Caco-2 (cell line): ENCODE measurements at regions not wholly inside any gene's neighbourhood (a gene's known extent, or its start where the extent isn't known, plus 50 kb on each side); places are given as distances from the start of the nearest gene placed in this dataset.

Source experiments
- BruUV-seq: library from RNA; stranded (reverse); fragments of 400-500 nt; replicated peaks from 2 replicates; lab custom pipeline; 2021; lab: Mats Ljungman, UMichigan
- CTCF ChIA-PET: fragments of 300-600 bp; sonication (Branson Sonifier 250); formaldehyde crosslinking; loops from one replicate; lab custom pipeline; 2022; ENCODE audit warnings: antibody characterized with exemption; lab: Charles Lee
- POLR2A ChIA-PET: fragments of 300-600 bp; sonication (Branson Sonifier 250); formaldehyde crosslinking; loops from one replicate; lab custom pipeline; 2022; ENCODE audit warnings: antibody characterized with exemption; lab: Charles Lee
- DNase-seq, 2 experiments: peaks; one replicate each; pipeline versions ENCODE4 v3.0.0 to v3.0.0-alpha.2; 2020 to 2022
- H3K27me3 ChIP-seq: replicated peaks from 2 replicates; pipeline ENCODE4 v1.6.0; 2011; ENCODE audit warnings: low read length; ENCODE audit not compliant: control insufficient read depth, insufficient read depth
- H3K36me3 ChIP-seq: 2 replicates; pipeline ENCODE4 v1.5.1; 2011; ENCODE audit warnings: low read length; ENCODE audit not compliant: control insufficient read depth, insufficient read depth
- H3K4me1 ChIP-seq: fragments of 250-450 bp; sonication (Bioruptor Pico); 2 replicates; pipeline ENCODE4 v1.5.1; 2020; ENCODE audit warnings: mild to moderate bottlenecking
- H3K4me3 ChIP-seq: 2 replicates; pipeline ENCODE4 v1.5.1; 2011; ENCODE audit warnings: low read depth, mild to moderate bottlenecking, control low read depth, low read length
- H3K9me3 ChIP-seq: fragments of 250-450 bp; sonication (Bioruptor Pico); 2 replicates; pipeline ENCODE4 v1.5.1; 2020; ENCODE audit warnings: mild to moderate bottlenecking, moderate library complexity
- H3K27ac Mint-ChIP-seq: one replicate; pipeline ENCODE4 v1.8.0; 2022; ENCODE audit warnings: mixed read lengths; ENCODE audit not compliant: unreplicated experiment
- H3K27me3 Mint-ChIP-seq: one replicate; pipeline ENCODE4 v1.8.0; 2022; ENCODE audit warnings: mixed read lengths; ENCODE audit not compliant: insufficient read depth, unreplicated experiment
- H3K36me3 Mint-ChIP-seq: one replicate; pipeline ENCODE4 v1.8.0; 2022; ENCODE audit warnings: mild to moderate bottlenecking, mixed read lengths; ENCODE audit not compliant: insufficient read depth, unreplicated experiment
- H3K4me1 Mint-ChIP-seq: one replicate; pipeline ENCODE4 v1.8.0; 2022; ENCODE audit warnings: low read depth, mixed read lengths; ENCODE audit not compliant: unreplicated experiment
- H3K4me3 Mint-ChIP-seq: one replicate; pipeline ENCODE4 v1.8.0; 2022; ENCODE audit warnings: mild to moderate bottlenecking, moderate library complexity, mixed read lengths; ENCODE audit not compliant: unreplicated experiment
- H3K9me3 Mint-ChIP-seq: one replicate; pipeline ENCODE4 v1.8.0; 2022; ENCODE audit warnings: mixed read lengths; ENCODE audit not compliant: unreplicated experiment
- CTCF ChIP-seq, 2 experiments: fragments of 200-600 bp in 1 of 2; IDR thresholded peaks; 1 replicate in 1 of 2; 2 replicates in 1 of 2; pipeline versions ENCODE4 v1.5.1 to v1.8.0; 2011 to 2022; ENCODE audit warnings: antibody characterized with exemption in 1 of 2, control low read depth in 1 of 2, inconsistent platforms in 1 of 2, low read depth in 1 of 2, low read length in 1 of 2, mild to moderate bottlenecking in 1 of 2, moderate library complexity in 1 of 2; ENCODE audit not compliant: insufficient read depth in 1 of 2, severe bottlenecking in 1 of 2, unreplicated experiment in 1 of 2
- intact Hi-C: fragments of 100-400 bp; cut with micrococcal nuclease; formaldehyde crosslinking; loops from one replicate; pipeline ENCODE4 v1.10.0; 2022; ENCODE audit not compliant: unreplicated experiment

GRCh38 chr3:167054926-167055325 is 325.2 kb downstream of the ZBBX start:
- no peaks in the 10 kb centered on the region for H3K36me3 ChIP-seq

GRCh38 chr3:167051421-167051820 is 328.7 kb downstream of the ZBBX start:
- Mint-ChIP-seq H3K4me3 (no peak overlapping the region), H3K27me3 (no peaks in the 10 kb centered on the region), H3K4me1 (no peaks in the 10 kb centered on the region), H3K36me3 (no peaks in the 10 kb centered on the region), H3K9me3 (no peaks in the 10 kb centered on the region), H3K27ac (no peak overlapping the region)
- POLR2A ChIA-PET = interaction anchor here (0.7 kb wide), 1 partner anchor 33 kb away, joined by 3 read pairs; no protein-coding TSS in a partner anchor
- Histone ChIP-seq H3K9me3 (no peaks in the 10 kb centered on the region), H3K36me3 (no peaks in the 10 kb centered on the region), H3K27me3 (no peaks in the 10 kb centered on the region), H3K4me3 (no peak overlapping the region), H3K4me1 (no peaks in the 10 kb centered on the region)
- intact Hi-C loops = no loop called here
- BruUV-seq = no TSS peak
- TF ChIP-seq CTCF (IDR thresholded peaks at IDR 0.05; ENCODE audit: insufficient read depth in 1 of 2, low read depth in 1 of 2, low read length in 1 of 2, severe bottlenecking in 1 of 2, unreplicated experiment in 1 of 2) = no peak
- no peak for DNase-seq
- CTCF ChIA-PET = no interaction called here

More at GRCh38 chr3:167054926-167055325, 325.2 kb downstream of the ZBBX start:
- Histone ChIP-seq H3K9me3 (no peaks in the 10 kb centered on the region), H3K4me1 (no peaks in the 10 kb centered on the region), H3K27me3 (no peaks in the 10 kb centered on the region), H3K4me3 (no peak overlapping the region)
- TF ChIP-seq CTCF (IDR thresholded peaks at IDR 0.05; ENCODE audit: insufficient read depth in 1 of 2, low read depth in 1 of 2, low read length in 1 of 2, severe bottlenecking in 1 of 2, unreplicated experiment in 1 of 2) = no peak
- DNase-seq = no peak
- no peaks in the 10 kb centered on the region for H3K27me3 Mint-ChIP-seq
- ChIA-PET POLR2A (no interaction called here), CTCF (no interaction called here)
- H3K27ac Mint-ChIP-seq = no peak overlapping the region
- BruUV-seq = no TSS peak
- H3K4me3 Mint-ChIP-seq = no peak overlapping the region
- intact Hi-C loops = no loop called here
- H3K4me1 Mint-ChIP-seq = no peaks in the 10 kb centered on the region
- H3K36me3 Mint-ChIP-seq = no peaks in the 10 kb centered on the region
- no peaks in the 10 kb centered on the region for H3K9me3 Mint-ChIP-seq

- DNase-seq = no peak
- Mint-ChIP-seq H3K9me3 (no peaks in the 10 kb centered on the region), H3K27me3 (peaks cover 3% of the 10 kb centered on the region), H3K36me3 (no peaks in the 10 kb centered on the region), H3K4me3 (no peak overlapping the region), H3K27ac (no peak overlapping the region), H3K4me1 (no peaks in the 10 kb centered on the region)
- Histone ChIP-seq H3K4me3 (no peak overlapping the region), H3K4me1 (no peaks in the 10 kb centered on the region), H3K27me3 (no peaks in the 10 kb centered on the region), H3K9me3 (no peaks in the 10 kb centered on the region), H3K36me3 (no peaks in the 10 kb centered on the region)
- intact Hi-C loops = loop anchor here (2.0 kb wide), 1 partner anchor 481 kb away; no protein-coding TSS in a partner anchor
- no TSS peak for BruUV-seq
- CTCF ChIA-PET = no interaction called here
- no peak for TF ChIP-seq CTCF (IDR thresholded peaks at IDR 0.05; ENCODE audit: insufficient read depth in 1 of 2, low read depth in 1 of 2, low read length in 1 of 2, severe bottlenecking in 1 of 2, unreplicated experiment in 1 of 2)
- POLR2A ChIA-PET = no interaction called here
Measured at GRCh38 chr3:167033866-167034265, 346.2 kb downstream of the ZBBX start.
